GM12892 (cell line): ENCODE measurements at regions not wholly inside any gene's neighbourhood (a gene's known extent, or its start where the extent isn't known, plus 50 kb on each side); places are given as distances from the start of the nearest gene placed in this dataset.

Experiments
- POLR2A ChIP-seq: IDR thresholded peaks from 2 replicates; pipeline ENCODE4 v1.6.1; 2011; ENCODE audit warnings: low read depth, low read length, control low read depth
- TAF1 ChIP-seq: IDR thresholded peaks from 2 replicates; pipeline ENCODE4 v1.6.1; 2011; ENCODE audit warnings: low read depth, mild to moderate bottlenecking, control low read depth, low read length, borderline replicate concordance

DNA sequence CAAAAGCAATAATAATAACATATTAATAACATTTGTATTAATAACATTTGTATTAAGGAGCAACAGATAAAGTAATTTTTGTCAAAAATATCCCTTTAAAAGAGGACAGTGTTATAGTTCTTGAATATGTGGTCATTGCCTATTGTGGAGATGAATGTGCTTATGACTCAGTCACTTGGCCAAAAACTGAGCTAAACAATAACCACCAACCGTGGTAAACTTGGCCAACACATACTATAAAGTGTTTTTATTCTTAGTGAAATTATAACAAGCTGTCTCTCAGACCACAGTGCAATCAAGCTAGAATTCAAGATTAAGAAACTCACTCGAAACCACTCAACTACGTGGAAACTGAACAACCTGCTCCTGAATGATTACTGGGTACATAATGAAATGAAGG, 159.2 kb upstream of the PLPPR1 start:
- TF ChIP-seq TAF1, result no peak
- no peak for TF ChIP-seq POLR2A
